HG02973 (cell line): ENCODE measurements at regions not wholly inside any gene's neighbourhood (a gene's known extent, or its start where the extent isn't known, plus 50 kb on each side); places are given as distances from the start of the nearest gene placed in this dataset.

ENCODE experiments used
- ATAC-seq: cut with Tn5 transposase; IDR thresholded peaks from one replicate; pipeline ENCODE4 v1.9.1; 2021; ENCODE audit warnings: moderate library complexity; ENCODE audit not compliant: unreplicated experiment

DNA sequence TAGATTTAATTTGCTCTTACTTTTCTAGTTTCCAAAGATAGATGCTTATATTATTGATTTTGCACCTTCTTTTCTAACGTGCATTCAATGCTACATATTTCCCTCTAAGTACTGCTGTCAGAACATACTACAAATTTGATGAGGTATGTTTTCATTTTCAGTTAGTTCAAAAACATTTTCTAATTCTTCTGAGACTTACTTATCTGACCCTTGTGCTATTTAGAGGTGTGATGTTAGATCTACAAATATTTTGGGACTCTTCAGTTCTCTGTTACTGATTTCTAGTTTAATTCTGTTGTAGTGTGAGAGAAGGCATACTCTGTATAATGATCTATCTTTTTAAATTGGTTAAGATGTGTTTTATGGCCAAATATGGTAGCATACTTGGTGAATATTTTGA, 97.8 kb upstream of the TMEM168 start:
- no peak for ATAC-seq

DNA sequence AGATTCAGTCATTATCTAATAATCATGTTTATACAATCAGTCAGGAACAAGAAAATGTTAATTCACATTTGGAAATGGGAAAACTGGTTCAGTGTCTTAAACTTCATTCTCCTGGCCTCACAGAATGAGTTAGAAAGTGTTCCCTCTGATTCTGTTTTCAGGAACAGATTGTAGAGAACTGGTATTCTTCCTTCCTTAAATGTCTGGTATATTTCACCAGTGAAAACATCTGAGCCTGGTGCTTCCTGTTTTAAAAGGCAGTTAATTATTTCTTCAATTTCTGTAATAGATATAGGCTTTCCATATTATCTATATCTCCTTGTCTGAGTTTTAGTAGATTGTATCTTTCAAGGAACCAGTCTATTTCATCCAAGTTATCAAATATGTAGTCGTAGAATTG, 97.1 kb upstream of the TMEM168 start:
- no peak for ATAC-seq

DNA sequence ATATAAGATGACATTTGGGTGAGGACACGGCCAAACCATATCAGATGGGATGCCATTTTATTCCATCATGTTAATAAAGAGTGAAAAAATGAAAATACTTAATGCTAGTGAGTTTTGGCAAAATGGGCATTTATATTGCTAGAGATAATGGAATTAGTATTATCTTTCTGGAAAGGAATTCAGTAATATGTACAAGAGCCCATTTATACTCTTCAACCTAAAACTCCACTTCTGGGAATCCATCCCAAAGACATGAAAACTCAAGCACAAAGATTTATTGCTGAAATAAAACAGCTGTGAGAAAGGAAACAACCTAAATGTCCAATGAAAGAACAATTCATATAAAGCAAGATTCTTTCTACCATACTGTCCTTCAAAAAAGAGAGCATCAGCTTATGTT, 96.0 kb upstream of the TMEM168 start:
- ATAC-seq = no peak

DNA sequence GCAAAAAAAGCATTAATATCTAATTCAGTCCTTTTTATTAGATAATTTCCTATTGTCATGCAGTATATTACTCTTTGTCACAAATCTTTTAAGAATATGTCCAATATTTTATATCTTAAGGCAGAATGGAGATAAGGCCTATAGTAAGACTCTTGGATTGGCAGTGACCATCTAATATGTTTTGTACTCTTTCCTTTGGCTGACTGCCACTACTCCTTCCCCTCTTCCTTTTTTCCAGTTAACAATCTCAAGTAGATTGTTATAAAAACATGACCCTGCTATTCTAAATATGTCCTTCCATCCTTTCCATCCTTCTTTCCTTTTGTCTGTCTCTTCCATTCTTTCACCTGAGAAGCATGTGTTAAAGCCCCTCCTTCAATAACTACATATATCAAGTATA, 92.8 kb upstream of the TMEM168 start:
- ATAC-seq = no peak

DNA sequence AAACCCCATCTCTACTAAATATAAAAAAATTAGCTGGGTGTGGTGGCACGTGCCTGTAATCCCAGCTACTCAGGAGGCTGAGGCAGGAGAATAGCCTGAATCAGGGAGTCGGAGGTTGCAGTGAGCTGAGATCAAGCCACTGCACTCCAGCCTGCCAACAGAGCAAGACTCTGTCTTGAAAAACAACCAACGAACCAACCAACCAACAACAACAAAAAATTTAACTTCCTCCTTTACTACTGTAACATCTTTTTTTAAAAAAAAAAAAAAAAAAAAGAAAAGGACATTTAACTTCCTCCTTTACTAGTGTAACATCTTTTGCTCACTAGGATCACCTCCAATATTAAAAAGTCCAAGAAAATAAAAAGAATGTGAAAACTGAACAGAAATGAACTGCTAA, 92.3 kb upstream of the TMEM168 start:
- ATAC-seq = no peak

DNA sequence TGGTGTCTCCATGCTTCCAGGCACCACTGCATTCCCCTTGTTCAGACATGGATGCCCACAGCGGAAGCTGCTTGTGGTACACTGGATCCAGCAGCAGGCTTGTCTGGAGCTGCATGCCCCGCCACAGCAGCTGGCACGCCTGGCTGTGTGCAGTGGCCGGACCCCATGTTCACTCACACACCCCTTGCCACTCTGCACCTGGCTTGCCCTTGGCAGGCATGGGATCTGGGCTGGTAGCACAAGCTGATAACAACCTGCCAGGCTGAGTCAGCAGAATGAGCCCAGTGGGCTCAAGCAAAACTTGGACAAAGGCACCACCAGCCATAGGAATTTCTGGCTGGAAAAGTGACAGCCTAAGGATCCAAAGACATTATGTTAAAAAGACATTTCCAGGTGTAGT, 91.8 kb upstream of the TMEM168 start:
- ATAC-seq = no peak

DNA sequence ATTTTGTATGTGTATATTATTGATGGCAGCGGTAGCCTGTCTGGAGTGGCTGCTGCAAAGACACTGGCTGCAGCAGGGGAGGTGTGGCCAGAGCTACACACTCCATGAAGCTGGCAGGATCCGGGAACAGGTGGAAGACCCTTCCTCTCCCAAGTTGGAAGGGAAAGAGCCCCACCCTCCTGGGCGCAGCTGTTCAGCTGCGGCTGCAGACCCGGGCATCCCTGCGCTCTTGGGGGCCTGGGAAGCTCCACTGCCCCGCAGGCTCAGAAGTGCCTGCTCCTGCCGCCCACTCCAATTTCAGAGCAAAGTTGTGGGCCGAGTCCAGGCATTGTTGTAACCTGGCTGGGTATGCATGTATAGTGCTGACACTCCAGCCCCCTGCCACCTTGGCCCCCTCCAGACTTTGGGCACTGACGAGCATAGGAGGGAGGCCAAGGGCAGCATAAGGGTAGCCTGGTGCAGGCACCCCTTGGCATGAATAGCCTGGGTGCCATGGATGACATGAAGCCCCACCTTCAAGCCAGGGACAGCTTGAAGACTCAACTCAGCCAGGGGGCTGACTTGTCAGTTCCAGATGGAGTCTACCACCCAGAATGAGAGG, 90.7 kb upstream of the TMEM168 start:
- no peak for ATAC-seq

DNA sequence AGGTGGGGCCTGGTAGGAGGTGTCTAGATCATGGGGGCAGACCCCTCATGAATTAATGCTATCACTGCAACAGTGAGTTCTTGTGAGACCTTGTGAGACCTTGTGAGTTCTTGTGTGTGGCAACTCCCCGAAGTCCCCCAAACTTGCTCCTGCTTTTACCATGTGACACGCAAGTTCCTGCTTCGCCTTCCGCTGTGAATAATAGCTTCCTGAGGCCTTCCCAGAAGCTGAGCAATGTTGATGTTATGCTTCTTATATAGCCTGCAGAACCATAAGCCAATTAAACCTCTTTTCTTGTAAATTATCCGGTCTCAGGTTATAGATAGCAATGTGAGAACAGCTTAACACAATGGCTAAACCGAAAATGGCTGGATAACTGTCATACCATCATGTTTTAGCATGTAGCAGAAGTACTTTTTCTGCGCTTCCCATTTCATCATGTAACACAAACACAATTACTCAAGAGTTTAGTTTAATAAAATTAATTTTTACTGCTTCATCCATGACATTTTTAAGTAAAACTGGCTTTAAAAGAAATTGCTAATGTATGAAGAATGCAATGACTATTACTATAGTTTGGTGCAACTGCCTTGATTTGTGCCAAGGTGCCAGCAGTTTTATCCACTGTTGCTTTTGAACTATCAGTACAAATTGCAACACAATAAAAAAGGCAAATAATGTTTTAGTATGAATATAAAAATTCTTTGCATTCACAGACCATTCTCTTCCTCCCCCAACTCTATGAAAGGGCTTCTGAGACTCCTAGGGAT, 87.7 kb upstream of the TMEM168 start:
- no peak for ATAC-seq

DNA sequence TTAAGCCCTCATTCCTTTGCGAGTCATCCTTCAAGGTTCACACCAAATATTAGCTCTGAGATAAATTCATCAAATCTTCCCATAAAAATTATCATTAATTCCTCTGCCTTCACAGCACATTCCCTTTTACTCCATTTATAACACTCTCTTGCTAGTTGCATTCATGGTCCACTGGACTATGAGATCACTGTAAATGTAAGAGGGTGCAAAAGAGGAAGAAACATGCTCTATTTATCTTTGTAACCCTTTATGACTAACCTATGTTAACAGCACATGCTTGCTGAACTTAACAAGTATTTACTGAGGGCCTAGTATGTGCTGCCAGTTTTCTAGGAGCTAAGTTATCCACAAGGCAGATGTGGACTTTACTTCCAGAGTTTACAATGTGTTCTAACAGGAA, 86.7 kb upstream of the TMEM168 start:
- ATAC-seq = no peak

DNA sequence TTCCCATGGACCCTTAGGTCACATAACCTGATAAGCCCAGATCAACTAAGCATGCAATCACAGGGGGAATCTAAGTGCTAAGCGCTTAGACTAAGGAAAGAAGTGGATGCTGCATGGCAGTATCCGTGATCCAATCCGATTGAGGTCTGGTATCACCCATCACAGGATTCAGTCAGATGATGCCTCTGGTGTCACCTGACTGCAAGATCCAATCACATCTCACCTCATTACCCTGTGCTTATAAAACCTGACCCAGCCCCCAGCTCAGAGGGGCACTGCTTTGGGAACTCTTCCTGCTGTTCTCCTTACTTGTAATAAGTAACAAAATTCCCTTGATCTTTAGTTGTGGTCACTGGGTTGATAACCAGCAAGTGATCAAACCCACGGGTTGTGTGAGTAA, 84.7 kb upstream of the TMEM168 start:
- ATAC-seq = no peak

DNA sequence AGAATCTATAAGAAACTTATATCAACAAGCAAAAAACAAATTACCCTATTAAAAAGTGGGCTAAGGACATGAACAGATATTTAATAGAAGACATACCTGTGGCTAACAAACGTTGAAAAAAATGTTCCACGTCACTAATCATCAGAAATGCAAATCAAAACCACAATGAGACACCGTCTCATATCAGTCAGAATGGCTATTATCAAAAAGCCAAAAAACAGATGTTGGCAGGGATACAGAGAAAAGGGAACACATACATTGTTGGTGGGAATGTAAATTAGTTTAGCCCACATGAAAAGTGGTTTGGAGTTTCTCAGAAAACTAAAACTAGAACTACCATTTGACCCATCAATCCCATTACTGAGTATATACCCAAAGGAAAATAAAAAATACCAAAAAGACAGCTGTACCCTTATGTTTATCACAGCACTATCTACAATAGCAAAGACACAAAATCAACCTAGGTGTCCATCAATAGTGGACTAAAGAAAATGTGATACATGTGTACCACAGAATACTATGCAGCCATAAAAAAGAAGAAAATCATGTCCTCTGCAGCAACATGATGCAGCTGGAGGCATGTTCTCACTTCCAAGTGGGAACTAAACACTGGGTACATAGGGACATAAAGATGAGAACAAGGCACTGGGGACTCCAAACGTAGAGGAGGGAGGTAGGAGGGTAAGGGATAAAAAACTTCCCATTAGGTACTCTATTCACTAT, 83.8 kb upstream of the TMEM168 start:
- ATAC-seq = peak; percentile 70

DNA sequence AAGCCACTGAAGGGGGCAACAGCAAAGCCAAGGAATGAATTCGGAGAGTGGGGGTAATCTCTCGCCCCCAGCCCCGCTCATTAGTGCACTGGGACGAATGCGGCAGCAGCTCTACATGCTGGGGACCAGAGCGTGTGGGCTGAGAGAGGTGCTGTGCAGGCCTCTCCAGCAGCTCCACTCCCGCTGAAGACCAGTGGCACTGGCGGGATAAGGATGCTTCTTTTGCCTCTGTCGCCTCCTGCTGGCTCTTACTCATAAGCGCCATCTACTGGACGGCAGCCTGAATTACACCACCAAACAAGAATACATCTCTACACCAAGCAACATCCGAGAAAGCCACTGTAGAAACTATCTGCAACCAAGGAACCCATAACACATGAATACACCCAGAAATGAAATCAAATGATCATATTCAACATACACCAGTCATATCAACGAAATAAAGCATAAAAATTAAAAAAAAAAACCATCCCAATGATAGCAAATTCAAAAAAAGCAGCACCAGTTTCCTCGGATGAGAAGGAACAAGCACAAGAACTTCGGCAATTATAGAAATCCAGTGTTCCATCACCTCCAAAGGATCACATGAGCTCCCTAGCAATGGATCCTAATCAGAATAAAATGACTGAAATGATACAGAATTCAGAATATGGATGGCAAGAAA, 79.0 kb upstream of the TMEM168 start:
- no peak for ATAC-seq

DNA sequence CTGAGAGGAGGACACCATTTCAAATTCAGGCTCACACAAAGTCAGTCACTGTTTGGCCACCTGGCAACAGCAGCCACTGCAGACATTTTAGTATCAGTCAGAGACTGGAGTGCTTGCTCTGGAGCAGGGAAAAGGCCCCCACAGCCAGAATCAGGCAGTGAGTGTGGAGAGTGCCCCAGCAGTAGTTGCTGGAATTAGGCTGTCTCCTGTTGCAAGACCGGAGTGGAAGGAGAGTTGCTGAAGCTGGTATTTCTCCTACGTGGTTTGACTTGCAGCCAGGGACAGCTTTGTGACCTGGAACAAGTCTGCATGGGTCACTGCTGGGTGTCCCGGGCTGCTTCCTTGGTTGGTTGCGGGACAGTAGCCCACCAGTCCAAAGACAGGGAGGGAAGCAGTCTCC, 78.4 kb upstream of the TMEM168 start:
- no peak for ATAC-seq

DNA sequence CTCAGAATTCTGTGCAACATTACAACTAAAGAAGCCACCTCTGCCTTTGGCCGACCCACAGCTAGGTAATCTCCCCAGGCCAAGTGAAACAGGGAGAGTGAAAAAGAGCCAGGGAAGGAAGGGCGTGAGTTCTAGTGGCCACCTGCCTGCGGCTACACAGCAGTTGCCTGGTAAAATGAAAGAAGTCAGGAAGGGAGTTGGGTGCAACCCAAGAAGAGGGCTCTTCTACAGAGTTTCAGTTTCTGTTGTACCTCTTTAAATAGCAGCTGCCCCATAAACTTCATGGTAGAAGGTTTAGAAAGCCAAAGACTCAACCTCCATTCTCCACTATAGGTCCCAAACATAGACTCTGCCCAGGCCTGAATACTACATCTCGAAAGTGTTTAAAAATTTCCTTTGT, 76.2 kb upstream of the TMEM168 start:
- peak; percentile 99 for ATAC-seq

DNA sequence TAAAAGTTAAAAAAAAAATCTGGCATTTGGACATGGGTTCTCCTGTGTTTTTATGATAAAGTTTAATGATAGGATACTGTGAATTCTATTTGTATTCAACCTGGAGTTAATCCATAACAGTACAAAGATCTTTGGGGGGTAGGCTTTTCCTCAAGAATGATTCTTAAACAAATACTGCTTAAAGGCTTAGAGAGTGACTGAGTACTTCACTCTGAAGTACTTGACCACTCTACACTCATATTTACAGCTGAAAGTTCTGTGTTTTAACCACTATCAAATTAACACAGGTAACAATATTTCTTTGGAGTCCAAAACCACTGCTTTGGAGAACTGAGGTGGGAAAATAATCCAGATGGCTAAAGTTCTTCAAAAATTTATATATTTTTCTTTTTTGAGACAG, 74.2 kb upstream of the TMEM168 start:
- ATAC-seq = no peak

DNA sequence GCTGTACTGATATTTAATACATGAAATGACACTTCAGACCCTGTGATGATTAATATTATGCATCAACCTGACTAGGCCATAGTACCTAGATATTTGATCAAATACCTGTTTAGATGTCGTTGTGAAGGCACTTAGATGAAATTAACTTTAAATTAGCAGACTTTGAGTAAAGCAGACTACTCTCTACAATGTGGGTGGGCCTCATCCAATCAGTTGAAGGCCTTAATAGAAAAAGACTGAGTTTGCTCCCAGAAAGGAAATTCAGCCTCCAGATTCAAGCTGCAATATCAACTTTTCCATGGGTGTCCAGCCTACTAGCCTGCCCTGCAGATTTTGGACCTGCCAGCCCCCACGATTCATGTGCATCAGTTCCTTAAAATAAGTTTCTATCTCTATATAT, 68.6 kb upstream of the TMEM168 start:
- no peak for ATAC-seq

DNA sequence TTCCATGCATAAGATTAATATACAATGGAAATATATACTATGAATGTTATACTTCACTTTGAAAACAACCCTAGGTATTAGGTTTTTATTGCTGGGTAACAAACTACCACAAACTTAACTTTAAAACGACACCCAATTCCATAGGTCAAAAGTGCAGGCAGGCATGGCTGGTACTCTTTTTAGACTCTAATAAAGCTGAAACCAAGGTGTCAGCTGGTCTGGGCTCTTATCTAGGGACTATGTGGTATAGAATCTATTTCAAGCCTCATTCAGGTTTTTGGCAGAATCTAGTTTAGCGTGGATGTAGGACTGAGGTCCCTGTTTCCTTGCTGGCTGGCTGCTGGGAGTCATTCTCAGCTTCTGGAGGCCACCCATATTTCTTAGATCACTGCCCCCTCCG, 65.0 kb upstream of the TMEM168 start:
- ATAC-seq = no peak

DNA sequence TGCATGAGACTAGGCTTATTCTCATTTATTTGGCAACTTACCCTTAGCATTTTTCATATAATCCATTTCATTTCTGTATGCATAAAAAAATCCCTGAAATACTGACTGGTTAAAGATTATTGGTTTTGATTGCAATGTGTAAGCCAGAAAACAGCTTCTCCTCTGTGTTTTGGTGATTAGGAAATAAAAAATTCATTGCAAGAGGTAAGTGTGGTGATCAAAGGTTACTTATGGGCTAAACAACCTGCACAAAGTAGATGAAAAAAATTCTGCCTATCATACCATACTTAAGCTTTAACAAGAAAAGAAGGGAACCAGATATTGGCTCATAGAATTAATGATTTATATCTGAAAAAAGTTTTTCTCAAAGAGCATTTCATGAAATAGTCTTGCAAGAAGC, 64.0 kb upstream of the TMEM168 start:
- ATAC-seq = no peak

DNA sequence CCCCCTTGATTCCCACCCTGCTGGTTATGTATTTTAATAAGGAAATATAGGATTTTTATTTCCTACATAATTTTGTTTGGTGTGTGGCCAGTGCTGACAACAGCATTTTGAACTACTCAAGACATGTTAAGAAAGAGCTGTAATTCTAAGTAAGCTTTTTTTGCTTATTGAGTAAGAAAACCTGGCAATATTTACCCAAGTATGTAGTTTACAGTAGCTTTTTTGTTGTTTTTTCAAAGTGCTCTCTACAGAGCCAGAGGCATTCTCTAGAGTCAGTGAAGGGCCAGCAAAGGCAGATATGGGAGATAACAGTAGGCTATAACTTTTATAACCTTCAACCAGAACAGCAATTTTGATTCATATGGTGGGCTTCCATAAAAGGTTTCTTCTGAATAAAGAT, 63.2 kb upstream of the TMEM168 start:
- ATAC-seq = no peak

DNA sequence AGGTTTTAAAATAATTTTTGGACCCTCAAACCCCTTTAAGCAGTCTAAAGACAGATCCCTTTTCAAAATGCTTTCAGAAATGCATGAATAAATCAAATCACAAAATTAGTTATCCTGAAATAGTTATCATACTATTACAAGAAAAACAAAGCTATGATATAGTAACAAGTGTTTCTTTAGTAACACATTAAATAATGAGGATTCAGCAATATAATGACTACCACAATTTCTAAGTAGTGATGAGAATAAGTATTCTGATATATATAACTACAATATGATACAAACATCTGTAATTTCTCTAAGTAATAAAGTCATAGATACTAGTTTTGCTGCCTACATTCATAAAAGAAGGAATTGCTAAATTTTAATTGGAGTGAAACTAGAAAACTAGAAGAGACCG, 53.0 kb upstream of the TMEM168 start:
- no peak for ATAC-seq
